WTC11 (cell line): ENCODE measurements at regions not wholly inside any gene's neighbourhood (a gene's known extent, or its start where the extent isn't known, plus 50 kb on each side); places are given as distances from the start of the nearest gene placed in this dataset.

Source experiments
- ATAC-seq: fragments of 200-7000 bp; cut with Tn5 transposase; 2 replicates; pipeline ENCODE4 v1.10.0; 2021; ENCODE audit warnings: mild to moderate bottlenecking, moderate library complexity
- CTCF ChIA-PET: fragments of 300-600 bp; sonication (Branson Sonifier 250); formaldehyde crosslinking; loops from one replicate; lab custom pipeline; 2021; ENCODE audit warnings: antibody characterized with exemption; lab: Charles Lee
- POLR2A ChIA-PET: fragments of 350-600 bp; sonication (Branson Sonifier 250); formaldehyde crosslinking; loops from one replicate; lab custom pipeline; 2021; ENCODE audit warnings: antibody characterized with exemption; lab: Charles Lee
- DNase-seq: peaks from one replicate; pipeline ENCODE4 v3.0.0; 2021; ENCODE audit warnings: low spot score
- H3K27ac Mint-ChIP-seq: 2 replicates; pipeline ENCODE4 v1.8.0; 2021; ENCODE audit warnings: mixed read lengths
- H3K27me3 Mint-ChIP-seq: 2 replicates; pipeline ENCODE4 v1.8.0; 2021; ENCODE audit warnings: low read depth, mild to moderate bottlenecking, moderate library complexity, mixed read lengths
- H3K36me3 Mint-ChIP-seq: 2 replicates; pipeline ENCODE4 v1.8.0; 2021; ENCODE audit warnings: mixed read lengths
- H3K4me1 Mint-ChIP-seq: 2 replicates; pipeline ENCODE4 v1.8.0; 2022; ENCODE audit warnings: mixed read lengths
- H3K4me3 Mint-ChIP-seq: 2 replicates; pipeline ENCODE4 v1.8.0; 2021; ENCODE audit warnings: mild to moderate bottlenecking, moderate library complexity, mixed read lengths
- H3K9me3 Mint-ChIP-seq: 2 replicates; pipeline ENCODE4 v1.8.0; 2021; ENCODE audit warnings: mixed read lengths
- CBFB ChIP-seq: sonication (generic); formaldehyde crosslinking; IDR thresholded peaks from 2 replicates; pipeline ENCODE4 v1.8.1; 2022; ENCODE audit warnings: mild to moderate bottlenecking, low read depth, missing genetic modification reagents
- FOXP1 ChIP-seq: sonication (generic); formaldehyde crosslinking; IDR thresholded peaks from 2 replicates; pipeline ENCODE4 v1.8.0; 2022; ENCODE audit warnings: missing genetic modification reagents, mild to moderate bottlenecking, moderate library complexity, borderline replicate concordance
- IRF2 ChIP-seq: sonication (generic); formaldehyde crosslinking; IDR thresholded peaks from 2 replicates; pipeline ENCODE4 v1.8.0; 2022; ENCODE audit warnings: low read depth, missing genetic modification reagents, borderline replicate concordance
- TCF7 ChIP-seq: sonication (generic); formaldehyde crosslinking; IDR thresholded peaks from 2 replicates; pipeline ENCODE4 v1.8.0; 2022; ENCODE audit warnings: mild to moderate bottlenecking, low read depth, missing genetic modification reagents, moderate library complexity
- ZNF219 ChIP-seq: sonication (generic); formaldehyde crosslinking; IDR thresholded peaks from 2 replicates; pipeline ENCODE4 v1.8.0; 2023; ENCODE audit warnings: missing genetic modification reagents, mild to moderate bottlenecking, borderline replicate concordance
- ZNF232 ChIP-seq: sonication (generic); formaldehyde crosslinking; IDR thresholded peaks from 2 replicates; pipeline ENCODE4 v1.8.0; 2022; ENCODE audit warnings: mild to moderate bottlenecking, missing genetic modification reagents
- ZNF416 ChIP-seq: fragments of 250-450 bp; sonication (Bioruptor Pico); IDR thresholded peaks from 2 replicates; pipeline ENCODE4 v1.9.0; 2021; ENCODE audit warnings: mild to moderate bottlenecking, inconsistent platforms
- TF ChIP-seq, protein P1 (sequence below): fragments of 250-450 bp; sonication (Bioruptor Pico); IDR thresholded peaks from 2 replicates; pipeline ENCODE4 v1.9.0; 2021; ENCODE audit warnings: mild to moderate bottlenecking, borderline replicate concordance
- TF ChIP-seq, protein P2 (sequence below): sonication (generic); formaldehyde crosslinking; IDR thresholded peaks from 2 replicates; pipeline ENCODE4 v1.8.1; 2023; ENCODE audit warnings: mild to moderate bottlenecking, missing genetic modification reagents, borderline replicate concordance
- TF ChIP-seq, protein P3 (sequence below): sonication (generic); formaldehyde crosslinking; IDR thresholded peaks from 2 replicates; pipeline ENCODE4 v1.8.0; 2023; ENCODE audit warnings: missing genetic modification reagents
- TF ChIP-seq, protein P4 (sequence below): sonication (generic); formaldehyde crosslinking; IDR thresholded peaks from 2 replicates; pipeline ENCODE4 v1.8.1; 2022; ENCODE audit warnings: low read depth, missing genetic modification reagents, borderline replicate concordance
- TF ChIP-seq, protein P5 (sequence below): sonication (generic); formaldehyde crosslinking; IDR thresholded peaks from 2 replicates; pipeline ENCODE4 v1.8.1; 2022; ENCODE audit warnings: missing genetic modification reagents, borderline replicate concordance
- TF ChIP-seq, protein P6 (sequence below): sonication (generic); formaldehyde crosslinking; IDR thresholded peaks from 2 replicates; pipeline ENCODE4 v1.8.0; 2023; ENCODE audit warnings: missing genetic modification reagents, mild to moderate bottlenecking, borderline replicate concordance
- TF ChIP-seq, protein P7 (sequence below): sonication (generic); formaldehyde crosslinking; IDR thresholded peaks from 2 replicates; pipeline ENCODE4 v1.8.0; 2022; ENCODE audit warnings: missing genetic modification reagents

DNA sequence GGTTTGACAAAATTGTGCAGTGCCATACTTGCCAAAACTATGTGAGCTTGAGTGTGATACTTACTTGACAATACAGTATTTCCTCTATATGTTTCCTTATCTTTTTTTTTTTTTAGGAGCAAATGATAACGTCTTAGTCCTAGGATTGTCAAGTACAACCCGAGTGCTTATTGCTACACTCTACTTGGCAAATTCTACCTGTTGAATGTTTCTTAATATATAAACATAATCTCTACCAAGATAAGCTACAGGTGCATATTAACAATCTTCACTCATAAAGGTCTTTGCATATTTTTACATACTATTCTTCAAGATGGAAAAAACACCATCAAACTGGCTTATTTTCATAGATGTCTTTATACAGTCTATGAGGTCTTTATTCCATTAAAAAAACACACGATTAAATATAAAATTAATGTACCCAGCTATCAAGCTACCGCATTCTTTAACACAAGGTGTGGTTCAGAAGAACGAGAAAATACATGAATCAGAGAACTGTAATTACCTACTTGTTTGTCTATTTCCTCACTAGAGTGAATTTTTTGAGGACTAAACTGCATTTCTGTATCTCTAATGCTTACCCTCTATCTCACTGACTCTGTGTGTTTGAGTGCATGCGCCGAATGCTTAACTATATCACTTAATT lies 76.1 kb upstream of the PDSS1 start:
- Mint-ChIP-seq H3K27ac (no peak overlapping the region), H3K4me1 (no peaks in the 10 kb centered on the region), H3K9me3 (no peaks in the 10 kb centered on the region)
- ATAC-seq: no peak
- CTCF ChIA-PET: interaction anchor here (0.6 to 1.4 kb wide), 2 partner anchors 15 to 48 kb away, joined by 3 to 4 read pairs; no protein-coding TSS in a partner anchor
- no peak for DNase-seq
- POLR2A ChIA-PET: no interaction called here
- TF ChIP-seq ZNF416 (no peak), CBFB (CRISPR knock-in tag) (no peak), FOXP1 (CRISPR knock-in tag) (no peak), TCF7 (no peak), ZNF232 (CRISPR knock-in tag) (no peak), ZNF219 (CRISPR knock-in tag) (no peak), IRF2 (no peak)
- TF ChIP-seq, protein P1, sequence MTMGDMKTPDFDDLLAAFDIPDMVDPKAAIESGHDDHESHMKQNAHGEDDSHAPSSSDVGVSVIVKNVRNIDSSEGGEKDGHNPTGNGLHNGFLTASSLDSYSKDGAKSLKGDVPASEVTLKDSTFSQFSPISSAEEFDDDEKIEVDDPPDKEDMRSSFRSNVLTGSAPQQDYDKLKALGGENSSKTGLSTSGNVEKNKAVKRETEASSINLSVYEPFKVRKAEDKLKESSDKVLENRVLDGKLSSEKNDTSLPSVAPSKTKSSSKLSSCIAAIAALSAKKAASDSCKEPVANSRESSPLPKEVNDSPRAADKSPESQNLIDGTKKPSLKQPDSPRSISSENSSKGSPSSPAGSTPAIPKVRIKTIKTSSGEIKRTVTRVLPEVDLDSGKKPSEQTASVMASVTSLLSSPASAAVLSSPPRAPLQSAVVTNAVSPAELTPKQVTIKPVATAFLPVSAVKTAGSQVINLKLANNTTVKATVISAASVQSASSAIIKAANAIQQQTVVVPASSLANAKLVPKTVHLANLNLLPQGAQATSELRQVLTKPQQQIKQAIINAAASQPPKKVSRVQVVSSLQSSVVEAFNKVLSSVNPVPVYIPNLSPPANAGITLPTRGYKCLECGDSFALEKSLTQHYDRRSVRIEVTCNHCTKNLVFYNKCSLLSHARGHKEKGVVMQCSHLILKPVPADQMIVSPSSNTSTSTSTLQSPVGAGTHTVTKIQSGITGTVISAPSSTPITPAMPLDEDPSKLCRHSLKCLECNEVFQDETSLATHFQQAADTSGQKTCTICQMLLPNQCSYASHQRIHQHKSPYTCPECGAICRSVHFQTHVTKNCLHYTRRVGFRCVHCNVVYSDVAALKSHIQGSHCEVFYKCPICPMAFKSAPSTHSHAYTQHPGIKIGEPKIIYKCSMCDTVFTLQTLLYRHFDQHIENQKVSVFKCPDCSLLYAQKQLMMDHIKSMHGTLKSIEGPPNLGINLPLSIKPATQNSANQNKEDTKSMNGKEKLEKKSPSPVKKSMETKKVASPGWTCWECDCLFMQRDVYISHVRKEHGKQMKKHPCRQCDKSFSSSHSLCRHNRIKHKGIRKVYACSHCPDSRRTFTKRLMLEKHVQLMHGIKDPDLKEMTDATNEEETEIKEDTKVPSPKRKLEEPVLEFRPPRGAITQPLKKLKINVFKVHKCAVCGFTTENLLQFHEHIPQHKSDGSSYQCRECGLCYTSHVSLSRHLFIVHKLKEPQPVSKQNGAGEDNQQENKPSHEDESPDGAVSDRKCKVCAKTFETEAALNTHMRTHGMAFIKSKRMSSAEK (CRISPR knock-in tag): no peak
- TF ChIP-seq, protein P2, sequence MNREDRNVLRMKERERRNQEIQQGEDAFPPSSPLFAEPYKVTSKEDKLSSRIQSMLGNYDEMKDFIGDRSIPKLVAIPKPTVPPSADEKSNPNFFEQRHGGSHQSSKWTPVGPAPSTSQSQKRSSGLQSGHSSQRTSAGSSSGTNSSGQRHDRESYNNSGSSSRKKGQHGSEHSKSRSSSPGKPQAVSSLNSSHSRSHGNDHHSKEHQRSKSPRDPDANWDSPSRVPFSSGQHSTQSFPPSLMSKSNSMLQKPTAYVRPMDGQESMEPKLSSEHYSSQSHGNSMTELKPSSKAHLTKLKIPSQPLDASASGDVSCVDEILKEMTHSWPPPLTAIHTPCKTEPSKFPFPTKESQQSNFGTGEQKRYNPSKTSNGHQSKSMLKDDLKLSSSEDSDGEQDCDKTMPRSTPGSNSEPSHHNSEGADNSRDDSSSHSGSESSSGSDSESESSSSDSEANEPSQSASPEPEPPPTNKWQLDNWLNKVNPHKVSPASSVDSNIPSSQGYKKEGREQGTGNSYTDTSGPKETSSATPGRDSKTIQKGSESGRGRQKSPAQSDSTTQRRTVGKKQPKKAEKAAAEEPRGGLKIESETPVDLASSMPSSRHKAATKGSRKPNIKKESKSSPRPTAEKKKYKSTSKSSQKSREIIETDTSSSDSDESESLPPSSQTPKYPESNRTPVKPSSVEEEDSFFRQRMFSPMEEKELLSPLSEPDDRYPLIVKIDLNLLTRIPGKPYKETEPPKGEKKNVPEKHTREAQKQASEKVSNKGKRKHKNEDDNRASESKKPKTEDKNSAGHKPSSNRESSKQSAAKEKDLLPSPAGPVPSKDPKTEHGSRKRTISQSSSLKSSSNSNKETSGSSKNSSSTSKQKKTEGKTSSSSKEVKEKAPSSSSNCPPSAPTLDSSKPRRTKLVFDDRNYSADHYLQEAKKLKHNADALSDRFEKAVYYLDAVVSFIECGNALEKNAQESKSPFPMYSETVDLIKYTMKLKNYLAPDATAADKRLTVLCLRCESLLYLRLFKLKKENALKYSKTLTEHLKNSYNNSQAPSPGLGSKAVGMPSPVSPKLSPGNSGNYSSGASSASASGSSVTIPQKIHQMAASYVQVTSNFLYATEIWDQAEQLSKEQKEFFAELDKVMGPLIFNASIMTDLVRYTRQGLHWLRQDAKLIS (CRISPR knock-in tag): no peak
- TF ChIP-seq, protein P3, sequence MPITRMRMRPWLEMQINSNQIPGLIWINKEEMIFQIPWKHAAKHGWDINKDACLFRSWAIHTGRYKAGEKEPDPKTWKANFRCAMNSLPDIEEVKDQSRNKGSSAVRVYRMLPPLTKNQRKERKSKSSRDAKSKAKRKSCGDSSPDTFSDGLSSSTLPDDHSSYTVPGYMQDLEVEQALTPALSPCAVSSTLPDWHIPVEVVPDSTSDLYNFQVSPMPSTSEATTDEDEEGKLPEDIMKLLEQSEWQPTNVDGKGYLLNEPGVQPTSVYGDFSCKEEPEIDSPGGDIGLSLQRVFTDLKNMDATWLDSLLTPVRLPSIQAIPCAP (CRISPR knock-in tag): no peak
- TF ChIP-seq, protein P4, sequence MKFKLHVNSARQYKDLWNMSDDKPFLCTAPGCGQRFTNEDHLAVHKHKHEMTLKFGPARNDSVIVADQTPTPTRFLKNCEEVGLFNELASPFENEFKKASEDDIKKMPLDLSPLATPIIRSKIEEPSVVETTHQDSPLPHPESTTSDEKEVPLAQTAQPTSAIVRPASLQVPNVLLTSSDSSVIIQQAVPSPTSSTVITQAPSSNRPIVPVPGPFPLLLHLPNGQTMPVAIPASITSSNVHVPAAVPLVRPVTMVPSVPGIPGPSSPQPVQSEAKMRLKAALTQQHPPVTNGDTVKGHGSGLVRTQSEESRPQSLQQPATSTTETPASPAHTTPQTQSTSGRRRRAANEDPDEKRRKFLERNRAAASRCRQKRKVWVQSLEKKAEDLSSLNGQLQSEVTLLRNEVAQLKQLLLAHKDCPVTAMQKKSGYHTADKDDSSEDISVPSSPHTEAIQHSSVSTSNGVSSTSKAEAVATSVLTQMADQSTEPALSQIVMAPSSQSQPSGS (CRISPR knock-in tag): no peak
- TF ChIP-seq, protein P5, sequence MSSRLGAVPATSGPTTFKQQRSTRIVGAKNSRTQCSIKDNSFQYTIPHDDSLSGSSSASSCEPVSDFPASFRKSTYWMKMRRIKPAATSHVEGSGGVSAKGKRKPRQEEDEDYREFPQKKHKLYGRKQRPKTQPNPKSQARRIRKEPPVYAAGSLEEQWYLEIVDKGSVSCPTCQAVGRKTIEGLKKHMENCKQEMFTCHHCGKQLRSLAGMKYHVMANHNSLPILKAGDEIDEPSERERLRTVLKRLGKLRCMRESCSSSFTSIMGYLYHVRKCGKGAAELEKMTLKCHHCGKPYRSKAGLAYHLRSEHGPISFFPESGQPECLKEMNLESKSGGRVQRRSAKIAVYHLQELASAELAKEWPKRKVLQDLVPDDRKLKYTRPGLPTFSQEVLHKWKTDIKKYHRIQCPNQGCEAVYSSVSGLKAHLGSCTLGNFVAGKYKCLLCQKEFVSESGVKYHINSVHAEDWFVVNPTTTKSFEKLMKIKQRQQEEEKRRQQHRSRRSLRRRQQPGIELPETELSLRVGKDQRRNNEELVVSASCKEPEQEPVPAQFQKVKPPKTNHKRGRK (CRISPR knock-in tag): no peak
- TF ChIP-seq, protein P6, sequence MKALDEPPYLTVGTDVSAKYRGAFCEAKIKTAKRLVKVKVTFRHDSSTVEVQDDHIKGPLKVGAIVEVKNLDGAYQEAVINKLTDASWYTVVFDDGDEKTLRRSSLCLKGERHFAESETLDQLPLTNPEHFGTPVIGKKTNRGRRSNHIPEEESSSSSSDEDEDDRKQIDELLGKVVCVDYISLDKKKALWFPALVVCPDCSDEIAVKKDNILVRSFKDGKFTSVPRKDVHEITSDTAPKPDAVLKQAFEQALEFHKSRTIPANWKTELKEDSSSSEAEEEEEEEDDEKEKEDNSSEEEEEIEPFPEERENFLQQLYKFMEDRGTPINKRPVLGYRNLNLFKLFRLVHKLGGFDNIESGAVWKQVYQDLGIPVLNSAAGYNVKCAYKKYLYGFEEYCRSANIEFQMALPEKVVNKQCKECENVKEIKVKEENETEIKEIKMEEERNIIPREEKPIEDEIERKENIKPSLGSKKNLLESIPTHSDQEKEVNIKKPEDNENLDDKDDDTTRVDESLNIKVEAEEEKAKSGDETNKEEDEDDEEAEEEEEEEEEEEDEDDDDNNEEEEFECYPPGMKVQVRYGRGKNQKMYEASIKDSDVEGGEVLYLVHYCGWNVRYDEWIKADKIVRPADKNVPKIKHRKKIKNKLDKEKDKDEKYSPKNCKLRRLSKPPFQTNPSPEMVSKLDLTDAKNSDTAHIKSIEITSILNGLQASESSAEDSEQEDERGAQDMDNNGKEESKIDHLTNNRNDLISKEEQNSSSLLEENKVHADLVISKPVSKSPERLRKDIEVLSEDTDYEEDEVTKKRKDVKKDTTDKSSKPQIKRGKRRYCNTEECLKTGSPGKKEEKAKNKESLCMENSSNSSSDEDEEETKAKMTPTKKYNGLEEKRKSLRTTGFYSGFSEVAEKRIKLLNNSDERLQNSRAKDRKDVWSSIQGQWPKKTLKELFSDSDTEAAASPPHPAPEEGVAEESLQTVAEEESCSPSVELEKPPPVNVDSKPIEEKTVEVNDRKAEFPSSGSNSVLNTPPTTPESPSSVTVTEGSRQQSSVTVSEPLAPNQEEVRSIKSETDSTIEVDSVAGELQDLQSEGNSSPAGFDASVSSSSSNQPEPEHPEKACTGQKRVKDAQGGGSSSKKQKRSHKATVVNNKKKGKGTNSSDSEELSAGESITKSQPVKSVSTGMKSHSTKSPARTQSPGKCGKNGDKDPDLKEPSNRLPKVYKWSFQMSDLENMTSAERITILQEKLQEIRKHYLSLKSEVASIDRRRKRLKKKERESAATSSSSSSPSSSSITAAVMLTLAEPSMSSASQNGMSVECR (CRISPR knock-in tag): no peak
- TF ChIP-seq, protein P7, sequence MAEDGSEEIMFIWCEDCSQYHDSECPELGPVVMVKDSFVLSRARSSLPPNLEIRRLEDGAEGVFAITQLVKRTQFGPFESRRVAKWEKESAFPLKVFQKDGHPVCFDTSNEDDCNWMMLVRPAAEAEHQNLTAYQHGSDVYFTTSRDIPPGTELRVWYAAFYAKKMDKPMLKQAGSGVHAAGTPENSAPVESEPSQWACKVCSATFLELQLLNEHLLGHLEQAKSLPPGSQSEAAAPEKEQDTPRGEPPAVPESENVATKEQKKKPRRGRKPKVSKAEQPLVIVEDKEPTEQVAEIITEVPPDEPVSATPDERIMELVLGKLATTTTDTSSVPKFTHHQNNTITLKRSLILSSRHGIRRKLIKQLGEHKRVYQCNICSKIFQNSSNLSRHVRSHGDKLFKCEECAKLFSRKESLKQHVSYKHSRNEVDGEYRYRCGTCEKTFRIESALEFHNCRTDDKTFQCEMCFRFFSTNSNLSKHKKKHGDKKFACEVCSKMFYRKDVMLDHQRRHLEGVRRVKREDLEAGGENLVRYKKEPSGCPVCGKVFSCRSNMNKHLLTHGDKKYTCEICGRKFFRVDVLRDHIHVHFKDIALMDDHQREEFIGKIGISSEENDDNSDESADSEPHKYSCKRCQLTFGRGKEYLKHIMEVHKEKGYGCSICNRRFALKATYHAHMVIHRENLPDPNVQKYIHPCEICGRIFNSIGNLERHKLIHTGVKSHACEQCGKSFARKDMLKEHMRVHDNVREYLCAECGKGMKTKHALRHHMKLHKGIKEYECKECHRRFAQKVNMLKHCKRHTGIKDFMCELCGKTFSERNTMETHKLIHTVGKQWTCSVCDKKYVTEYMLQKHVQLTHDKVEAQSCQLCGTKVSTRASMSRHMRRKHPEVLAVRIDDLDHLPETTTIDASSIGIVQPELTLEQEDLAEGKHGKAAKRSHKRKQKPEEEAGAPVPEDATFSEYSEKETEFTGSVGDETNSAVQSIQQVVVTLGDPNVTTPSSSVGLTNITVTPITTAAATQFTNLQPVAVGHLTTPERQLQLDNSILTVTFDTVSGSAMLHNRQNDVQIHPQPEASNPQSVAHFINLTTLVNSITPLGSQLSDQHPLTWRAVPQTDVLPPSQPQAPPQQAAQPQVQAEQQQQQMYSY (CRISPR knock-in tag): no peak
- TF ChIP-seq, all 79 proteins: peak for 0
- no peaks in the 10 kb centered on the region for H3K36me3 Mint-ChIP-seq
- H3K4me3 Mint-ChIP-seq: peak overlapping the region; percentile 66
- peaks cover 19% of the 10 kb centered on the region for H3K27me3 Mint-ChIP-seq
